SK-N-SH treated with all-trans-retinoic acid at 6 μM for 48 hours (cell line): ENCODE measurements at regions not wholly inside any gene's neighbourhood (a gene's known extent, or its start where the extent isn't known, plus 50 kb on each side); places are given as distances from the start of the nearest gene placed in this dataset.

Experiments
- ATAC-seq: fragments of 200-7000 bp; cut with Tn5 transposase; 3 replicates; pipeline ENCODE4 v1.9.1; 2020; ENCODE audit warnings: mild to moderate bottlenecking, moderate library complexity
- ARNTL ChIP-seq: fragments of 450-650 bp; formaldehyde crosslinking; IDR thresholded peaks from 2 replicates; pipeline ENCODE4 v1.5.0; 2020; ENCODE audit warnings: low read depth, mild to moderate bottlenecking, moderate library complexity, borderline replicate concordance
- BACH2 ChIP-seq: fragments of 250-450 bp; sonication (Bioruptor Pico); IDR thresholded peaks from 2 replicates; pipeline ENCODE4 v1.9.0; 2021; ENCODE audit warnings: mild to moderate bottlenecking, borderline replicate concordance
- CREB5 ChIP-seq: fragments of 250-450 bp; sonication (Bioruptor Pico); IDR thresholded peaks from 2 replicates; pipeline ENCODE4 v1.5.1; 2020; ENCODE audit warnings: low read depth, mild to moderate bottlenecking, moderate library complexity
- CSRNP3 ChIP-seq: fragments of 250-450 bp; sonication (Bioruptor Pico); IDR thresholded peaks from 2 replicates; pipeline ENCODE4 v1.5.1; 2021; ENCODE audit warnings: mild to moderate bottlenecking, moderate library complexity
- ESRRG ChIP-seq: fragments of 250-450 bp; sonication (Bioruptor Pico); IDR thresholded peaks from 2 replicates; pipeline ENCODE4 v1.6.1; 2021; ENCODE audit warnings: mild to moderate bottlenecking
- GLIS3 ChIP-seq: fragments of 250-450 bp; sonication (Bioruptor Pico); IDR thresholded peaks from 2 replicates; pipeline ENCODE4 v1.5.0; 2020; ENCODE audit warnings: mild to moderate bottlenecking, moderate library complexity
- ISL1 ChIP-seq: fragments of 250-450 bp; sonication (Bioruptor Pico); IDR thresholded peaks from 2 replicates; pipeline ENCODE4 v2.1.2; 2022; ENCODE audit warnings: mild to moderate bottlenecking, moderate library complexity
- PATZ1 ChIP-seq: fragments of 250-450 bp; sonication (Bioruptor Pico); IDR thresholded peaks from 2 replicates; pipeline ENCODE4 v1.8.0; 2020; ENCODE audit warnings: mild to moderate bottlenecking, moderate library complexity, borderline replicate concordance
- POU6F1 ChIP-seq: fragments of 250-450 bp; sonication (Bioruptor Pico); IDR thresholded peaks from 2 replicates; pipeline ENCODE4 v1.8.0; 2021; ENCODE audit warnings: low read depth, mild to moderate bottlenecking, moderate library complexity, borderline replicate concordance
- PPARA ChIP-seq: fragments of 250-450 bp; sonication (Bioruptor Pico); IDR thresholded peaks from 2 replicates; pipeline ENCODE4 v1.5.0; 2020; ENCODE audit warnings: mild to moderate bottlenecking, borderline replicate concordance
- RARB ChIP-seq: fragments of 250-450 bp; sonication (Bioruptor Pico); IDR thresholded peaks from 2 replicates; pipeline ENCODE4 v1.8.0; 2021; ENCODE audit warnings: mild to moderate bottlenecking, moderate library complexity
- SNAI2 ChIP-seq: fragments of 250-450 bp; sonication (Bioruptor Pico); IDR thresholded peaks from 2 replicates; pipeline ENCODE4 v1.5.0; 2020; ENCODE audit warnings: mild to moderate bottlenecking, moderate library complexity
- TCF4 ChIP-seq: fragments of 250-450 bp; sonication (Bioruptor Pico); IDR thresholded peaks from 2 replicates; pipeline ENCODE4 v1.8.0; 2021; ENCODE audit warnings: mild to moderate bottlenecking, moderate library complexity, borderline replicate concordance
- TOX ChIP-seq: fragments of 250-450 bp; sonication (Bioruptor Pico); IDR thresholded peaks from 2 replicates; pipeline ENCODE4 v1.8.0; 2021; ENCODE audit warnings: mild to moderate bottlenecking, moderate library complexity, borderline replicate concordance
- TSHZ2 ChIP-seq: fragments of 250-450 bp; sonication (Bioruptor Pico); IDR thresholded peaks from 2 replicates; pipeline ENCODE4 v1.5.0; 2020; ENCODE audit warnings: mild to moderate bottlenecking, moderate library complexity
- ZC3H10 ChIP-seq: fragments of 250-450 bp; sonication (Bioruptor Pico); IDR thresholded peaks from 2 replicates; pipeline ENCODE4 v1.5.1; 2021; ENCODE audit warnings: mild to moderate bottlenecking, moderate library complexity
- ZFP3 ChIP-seq: fragments of 250-450 bp; sonication (Bioruptor Pico); IDR thresholded peaks from 2 replicates; pipeline ENCODE4 v1.5.0; 2020; ENCODE audit warnings: mild to moderate bottlenecking, moderate library complexity
- ZFP30 ChIP-seq: fragments of 450-650 bp; formaldehyde crosslinking; IDR thresholded peaks from 2 replicates; pipeline ENCODE4 v1.5.0; 2022; ENCODE audit warnings: mild to moderate bottlenecking, moderate library complexity
- ZNF565 ChIP-seq: fragments of 450-650 bp; formaldehyde crosslinking; conservative IDR thresholded peaks from 2 replicates; pipeline ENCODE4 v1.5.0; 2020; ENCODE audit warnings: low read depth, mild to moderate bottlenecking, moderate library complexity
- ZNF70 ChIP-seq: fragments of 450-650 bp; formaldehyde crosslinking; IDR thresholded peaks from 2 replicates; pipeline ENCODE4 v1.5.0; 2020; ENCODE audit warnings: mild to moderate bottlenecking, moderate library complexity
- ZNF8 ChIP-seq: fragments of 450-650 bp; formaldehyde crosslinking; IDR thresholded peaks from 2 replicates; pipeline ENCODE4 v1.5.0; 2020; ENCODE audit warnings: mild to moderate bottlenecking, moderate library complexity

- TF ChIP-seq CREB5 (CRISPR knock-in tag) (no peak), TCF4 (no peak), ZFP3 (CRISPR knock-in tag) (no peak), ZC3H10 (CRISPR knock-in tag) (no peak), ZFP30 (CRISPR knock-in tag) (no peak), ISL1 (no peak), TOX (no peak)
Measured at GRCh38 chr5:171702135-171702770, 83.4 kb upstream of the SMIM23 start (continued).

GRCh38 chr5:171703146-171703545, 82.5 kb upstream of the SMIM23 start:
- TF ChIP-seq ISL1 (no peak), RARB (no peak), SNAI2 (CRISPR knock-in tag) (no peak), ZNF565 (CRISPR knock-in tag) (no peak), POU6F1 (CRISPR knock-in tag) (no peak), ESRRG (CRISPR knock-in tag) (no peak), ZNF70 (no peak), ZFP30 (CRISPR knock-in tag) (no peak)
- ATAC-seq, result no peak

- ATAC-seq, result no peak
- TF ChIP-seq SNAI2 (CRISPR knock-in tag), result no peak
- TF ChIP-seq PPARA (CRISPR knock-in tag), result no peak
- TF ChIP-seq ZNF565 (CRISPR knock-in tag), result no peak
- TF ChIP-seq BACH2 (CRISPR knock-in tag), result no peak
Measured at GRCh38 chr5:171705036-171705435, 80.6 kb upstream of the SMIM23 start.

GRCh38 chr5:171705830-171706468, 79.7 kb upstream of the SMIM23 start:
- no peak for ATAC-seq
- TF ChIP-seq SNAI2 (CRISPR knock-in tag) (no peak), CSRNP3 (CRISPR knock-in tag) (no peak), TOX (no peak), TSHZ2 (CRISPR knock-in tag) (no peak), RARB (no peak), ZNF8 (CRISPR knock-in tag) (no peak), ZC3H10 (CRISPR knock-in tag) (no peak), ZFP3 (CRISPR knock-in tag) (no peak), ZNF565 (CRISPR knock-in tag) (no peak), CREB5 (CRISPR knock-in tag) (no peak), ARNTL (CRISPR knock-in tag) (no peak), ZNF70 (no peak), GLIS3 (CRISPR knock-in tag) (no peak), ZFP30 (CRISPR knock-in tag) (no peak), POU6F1 (CRISPR knock-in tag) (no peak), BACH2 (CRISPR knock-in tag) (no peak), PATZ1 (CRISPR knock-in tag) (no peak), ESRRG (CRISPR knock-in tag) (no peak), TCF4 (no peak), ISL1 (no peak)
